PC-3 (cell line): ENCODE measurements at regions not wholly inside any gene's neighbourhood (a gene's known extent, or its start where the extent isn't known, plus 50 kb on each side); places are given as distances from the start of the nearest gene placed in this dataset.

Source experiments
- ATAC-seq: fragments of 200-7000 bp; cut with Tn5 transposase; 2 replicates; pipeline ENCODE4 v1.9.1; 2020; ENCODE audit warnings: mild to moderate bottlenecking, moderate library complexity
- BruUV-seq: library from RNA; stranded (reverse); fragments of 400-500 nt; replicated peaks from 2 replicates; lab custom pipeline; 2021; lab: Mats Ljungman, UMichigan
- CTCF ChIA-PET: fragments of 300-600 bp; sonication (Branson Sonifier 250); formaldehyde crosslinking; loops from one replicate; lab custom pipeline; 2022; ENCODE audit warnings: antibody characterized with exemption; lab: Charles Lee
- POLR2A ChIA-PET: fragments of 300-600 bp; sonication (Branson Sonifier 250); formaldehyde crosslinking; loops from one replicate; lab custom pipeline; 2022; ENCODE audit warnings: antibody characterized with exemption; ENCODE audit not compliant: unreplicated experiment; lab: Charles Lee
- DNase-seq: peaks from one replicate; pipeline ENCODE4 v3.0.0-alpha.2; 2015
- H2AFZ ChIP-seq: fragments of 300-600 bp; sonication (generic); 2 replicates; pipeline ENCODE4 v1.6.0; 2016; ENCODE audit warnings: antibody characterized with exemption, low read length
- H3F3A ChIP-seq: fragments of 300-600 bp; sonication (generic); one replicate; pipeline ENCODE4 v1.6.0; 2017; ENCODE audit warnings: antibody characterized with exemption, low read length, control low read depth, mild to moderate bottlenecking; ENCODE audit not compliant: unreplicated experiment
- H3K27ac ChIP-seq: fragments of 300-600 bp; sonication (generic); 2 replicates; pipeline ENCODE4 v1.5.1; 2016; ENCODE audit warnings: mild to moderate bottlenecking, low read length
- H3K27me3 ChIP-seq: fragments of 300-600 bp; sonication (generic); 2 replicates; pipeline ENCODE4 v1.6.1; 2016; ENCODE audit warnings: low read length, mixed read lengths
- H3K36me3 ChIP-seq: fragments of 300-600 bp; sonication (generic); 2 replicates; pipeline ENCODE4 v1.6.1; 2016; ENCODE audit warnings: low read depth, mixed run types, low read length, mixed read lengths
- H3K4me1 ChIP-seq: fragments of 300-600 bp; sonication (generic); 2 replicates; pipeline ENCODE4 v1.5.1; 2016; ENCODE audit warnings: low read length; ENCODE audit not compliant: insufficient read depth
- H3K4me2 ChIP-seq: fragments of 300-600 bp; sonication (generic); 2 replicates; pipeline ENCODE4 v1.6.0; 2016; ENCODE audit warnings: low read length
- H3K4me3 ChIP-seq: fragments of 300-600 bp; sonication (generic); 2 replicates; pipeline ENCODE4 v1.5.1; 2016; ENCODE audit warnings: mild to moderate bottlenecking, low read length, mixed read lengths
- H3K79me2 ChIP-seq: fragments of 300-600 bp; sonication (generic); 2 replicates; pipeline ENCODE4 v1.6.1; 2017; ENCODE audit warnings: low read length, mixed read lengths
- H3K9ac ChIP-seq: fragments of 300-600 bp; sonication (generic); 2 replicates; pipeline ENCODE4 v1.6.0; 2016; ENCODE audit warnings: mild to moderate bottlenecking, low read length
- H3K9me2 ChIP-seq: fragments of 300-600 bp; sonication (generic); replicated peaks from 2 replicates; pipeline ENCODE4 v1.6.1; 2016; ENCODE audit warnings: mixed run types, low read length, mixed read lengths
- H3K9me3 ChIP-seq: fragments of 300-600 bp; sonication (generic); 2 replicates; pipeline ENCODE4 v1.6.1; 2016; ENCODE audit warnings: low read length, mixed read lengths
- H4K20me1 ChIP-seq: fragments of 300-600 bp; sonication (generic); 2 replicates; pipeline ENCODE4 v1.6.1; 2016; ENCODE audit warnings: low read length, mixed read lengths
- CTCF ChIP-seq: fragments of 300-600 bp; sonication (generic); conservative IDR thresholded peaks from 2 replicates; pipeline ENCODE4 v1.5.1; 2017; ENCODE audit warnings: antibody characterized with exemption, low read depth, mild to moderate bottlenecking, low read length
- EZH2 ChIP-seq: fragments of 300-600 bp; sonication (generic); IDR thresholded peaks from one replicate; pipeline ENCODE4 v1.6.1; 2017; ENCODE audit warnings: antibody characterized with exemption, mild to moderate bottlenecking, low read length; ENCODE audit not compliant: unreplicated experiment
- EZH2phosphoT487 ChIP-seq: fragments of 300-600 bp; sonication (generic); IDR thresholded peaks from 2 replicates; pipeline ENCODE4 v1.6.1; 2018; ENCODE audit warnings: mild to moderate bottlenecking, antibody characterized with exemption, low read length, borderline replicate concordance
- intact Hi-C: fragments of 100-400 bp; cut with micrococcal nuclease; formaldehyde crosslinking; loops from 2 replicates; pipeline ENCODE4 v1.9.0; 2023

GRCh38 chr18:71989616-71990015 is 554.5 kb downstream of the CBLN2 start:
- DNase-seq (no peak), ATAC-seq (no peak)
- Histone ChIP-seq H3K9me3 (no peaks in the 10 kb centered on the region), H3K36me3 (no peaks in the 10 kb centered on the region), H3K27me3 (no peaks in the 10 kb centered on the region), H3K27ac (no peak overlapping the region), H3K4me1 (no peaks in the 10 kb centered on the region), H3F3A (no peaks in the 10 kb centered on the region), H3K9ac (no peak overlapping the region), H4K20me1 (no peaks in the 10 kb centered on the region), H3K9me2 (no peaks in the 10 kb centered on the region), H3K4me2 (no peak overlapping the region), H3K4me3 (no peak overlapping the region), H2AFZ (no peak overlapping the region), H3K79me2 (no peaks in the 10 kb centered on the region)
- TF ChIP-seq EZH2phosphoT487 (no peak), EZH2 (no peak), CTCF (no peak)
- intact Hi-C loops = no loop called here
- ChIA-PET POLR2A (no interaction called here), CTCF (no interaction called here)
- BruUV-seq = no TSS peak

GRCh38 chr18:71986351-71987050 is 557.6 kb downstream of the CBLN2 start:
- H3K9me3 ChIP-seq = no peaks in the 10 kb centered on the region
- no peak for DNase-seq
- no peak overlapping the region for H3K27ac ChIP-seq
- TF ChIP-seq EZH2 (no peak), CTCF (no peak), EZH2phosphoT487 (no peak)
- intact Hi-C loops = no loop called here
- H3K4me3 ChIP-seq = no peak overlapping the region
- H3K4me1 ChIP-seq = no peaks in the 10 kb centered on the region
- no TSS peak for BruUV-seq
- H3K79me2 ChIP-seq = no peaks in the 10 kb centered on the region
- no peaks in the 10 kb centered on the region for H4K20me1 ChIP-seq
- no peak overlapping the region for H2AFZ ChIP-seq
- ChIA-PET CTCF (no interaction called here), POLR2A (interaction anchor here (0.5 kb wide), 1 partner anchor 372 kb away, joined by 3 read pairs; no protein-coding TSS in a partner anchor)
- no peak overlapping the region for H3K9ac ChIP-seq
- H3K27me3 ChIP-seq = no peaks in the 10 kb centered on the region
- no peaks in the 10 kb centered on the region for H3K36me3 ChIP-seq
- ATAC-seq = no peak
- H3K4me2 ChIP-seq = no peak overlapping the region
- H3F3A ChIP-seq = no peaks in the 10 kb centered on the region
- H3K9me2 ChIP-seq = no peaks in the 10 kb centered on the region

- Histone ChIP-seq H3K27me3 (no peaks in the 10 kb centered on the region), H3K9me2 (no peaks in the 10 kb centered on the region), H3K27ac (no peak overlapping the region), H3F3A (no peaks in the 10 kb centered on the region), H3K4me3 (no peak overlapping the region), H3K36me3 (no peaks in the 10 kb centered on the region), H4K20me1 (no peaks in the 10 kb centered on the region), H3K9ac (no peak overlapping the region), H3K9me3 (no peaks in the 10 kb centered on the region), H3K79me2 (no peaks in the 10 kb centered on the region), H3K4me2 (no peak overlapping the region), H3K4me1 (no peaks in the 10 kb centered on the region), H2AFZ (no peak overlapping the region)
- intact Hi-C loops = no loop called here
- TF ChIP-seq EZH2phosphoT487 = no peak
- no peak for TF ChIP-seq EZH2
- no peak for TF ChIP-seq CTCF
- BruUV-seq = no TSS peak
- ChIA-PET POLR2A (no interaction called here), CTCF (no interaction called here)
- ATAC-seq = no peak
- no peak for DNase-seq
Observed at GRCh38 chr18:71976744-71977143, 567.4 kb downstream of the CBLN2 start.
